ENCODE measurements at regions not wholly inside any gene's neighbourhood (a gene's known extent, or its start where the extent isn't known, plus 50 kb on each side); places are given as distances from the start of the nearest gene placed in this dataset.

DNA sequence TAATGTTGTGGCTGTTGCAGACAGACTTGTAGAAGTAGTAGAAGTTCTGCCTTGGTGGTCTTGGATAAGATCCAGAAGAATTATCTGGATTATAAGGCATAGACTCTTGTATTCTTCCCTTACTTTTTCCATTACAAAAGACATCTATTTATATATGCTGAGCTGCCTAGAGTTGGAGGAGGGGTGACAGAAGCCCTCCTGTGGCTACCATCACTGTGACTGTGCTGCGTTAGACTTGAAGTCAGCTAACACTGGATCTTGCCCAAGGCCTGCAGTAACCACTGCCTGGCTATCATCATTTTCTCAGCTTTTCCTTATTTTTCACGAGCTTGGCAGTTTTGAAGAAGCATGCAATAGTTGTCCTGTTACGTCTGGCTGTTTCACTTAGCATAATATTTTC lies 684.8 kb upstream of the BCHE start:
- TF ChIP-seq, protein P1, sequence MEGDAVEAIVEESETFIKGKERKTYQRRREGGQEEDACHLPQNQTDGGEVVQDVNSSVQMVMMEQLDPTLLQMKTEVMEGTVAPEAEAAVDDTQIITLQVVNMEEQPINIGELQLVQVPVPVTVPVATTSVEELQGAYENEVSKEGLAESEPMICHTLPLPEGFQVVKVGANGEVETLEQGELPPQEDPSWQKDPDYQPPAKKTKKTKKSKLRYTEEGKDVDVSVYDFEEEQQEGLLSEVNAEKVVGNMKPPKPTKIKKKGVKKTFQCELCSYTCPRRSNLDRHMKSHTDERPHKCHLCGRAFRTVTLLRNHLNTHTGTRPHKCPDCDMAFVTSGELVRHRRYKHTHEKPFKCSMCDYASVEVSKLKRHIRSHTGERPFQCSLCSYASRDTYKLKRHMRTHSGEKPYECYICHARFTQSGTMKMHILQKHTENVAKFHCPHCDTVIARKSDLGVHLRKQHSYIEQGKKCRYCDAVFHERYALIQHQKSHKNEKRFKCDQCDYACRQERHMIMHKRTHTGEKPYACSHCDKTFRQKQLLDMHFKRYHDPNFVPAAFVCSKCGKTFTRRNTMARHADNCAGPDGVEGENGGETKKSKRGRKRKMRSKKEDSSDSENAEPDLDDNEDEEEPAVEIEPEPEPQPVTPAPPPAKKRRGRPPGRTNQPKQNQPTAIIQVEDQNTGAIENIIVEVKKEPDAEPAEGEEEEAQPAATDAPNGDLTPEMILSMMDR (IDR thresholded peaks at IDR 0.05; ENCODE audit: low read depth, low read length, poor library complexity, severe bottlenecking) = no peak
- TF ChIP-seq EZH2phosphoT487 (IDR thresholded peaks at IDR 0.05; ENCODE audit: borderline replicate concordance, low read length) = no peak
